ENCODE measurements at regions not wholly inside any gene's neighbourhood (a gene's known extent, or its start where the extent isn't known, plus 50 kb on each side); places are given as distances from the start of the nearest gene placed in this dataset.

DNA sequence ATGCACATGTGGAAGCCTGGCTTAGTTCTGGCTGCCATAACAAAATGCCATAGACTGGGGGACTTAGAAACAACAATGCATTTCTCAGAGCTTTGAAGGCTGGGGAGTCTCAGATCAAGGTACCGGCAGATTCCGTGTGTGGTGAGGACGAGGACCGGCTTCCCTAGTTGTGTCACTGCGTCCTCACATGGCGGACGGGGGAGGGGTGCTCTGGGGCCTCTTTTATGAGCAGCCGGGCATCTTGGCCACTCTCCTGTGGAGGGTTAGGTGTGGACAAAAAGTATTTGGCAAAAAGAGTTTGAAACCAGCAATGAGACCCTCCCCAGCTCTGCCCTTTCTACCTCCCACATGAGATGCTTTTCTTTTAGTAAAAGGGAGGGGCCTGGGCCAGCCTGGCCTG is 118.5 kb upstream of the LPCAT1 start:
- Histone ChIP-seq H3K27me3 (ENCODE audit: control insufficient read depth in 1 of 2, insufficient read depth in 2 of 2, low read length in 2 of 2) (peaks cover 15 to 55% of the 10 kb centered on the region in 2 experiments), H3K9ac (ENCODE audit: insufficient read depth, low read depth, low read length) (no peak overlapping the region), H4K20me1 (ENCODE audit: insufficient read depth, low read length) (no peaks in the 10 kb centered on the region), H3K4me2 (ENCODE audit: low read depth, low read length) (no peak overlapping the region), H3K27ac (ENCODE audit: extremely low read length, insufficient read depth, low read length) (no peak overlapping the region), H3K9me3 (ENCODE audit: low read length) (no peaks in the 10 kb centered on the region), H3K79me2 (ENCODE audit: insufficient read depth, low read length) (no peaks in the 10 kb centered on the region), H2AFZ (ENCODE audit: low read length) (no peak overlapping the region), H3K4me1 (ENCODE audit: insufficient read depth, low read length) (peaks cover 21% of the 10 kb centered on the region; the same call in 1 of the 2 replicates), H3K4me3 (replicated peaks in 1 of 3; ENCODE audit: insufficient read depth in 1 of 3, low read depth in 2 of 3, low read length in 3 of 3) (no peak overlapping the region), H3K36me3 (replicated peaks in 1 of 2; ENCODE audit: control insufficient read depth in 1 of 2, insufficient read depth in 2 of 2, low read length in 2 of 2) (no peaks in the 10 kb centered on the region)
- TF ChIP-seq, protein P1, sequence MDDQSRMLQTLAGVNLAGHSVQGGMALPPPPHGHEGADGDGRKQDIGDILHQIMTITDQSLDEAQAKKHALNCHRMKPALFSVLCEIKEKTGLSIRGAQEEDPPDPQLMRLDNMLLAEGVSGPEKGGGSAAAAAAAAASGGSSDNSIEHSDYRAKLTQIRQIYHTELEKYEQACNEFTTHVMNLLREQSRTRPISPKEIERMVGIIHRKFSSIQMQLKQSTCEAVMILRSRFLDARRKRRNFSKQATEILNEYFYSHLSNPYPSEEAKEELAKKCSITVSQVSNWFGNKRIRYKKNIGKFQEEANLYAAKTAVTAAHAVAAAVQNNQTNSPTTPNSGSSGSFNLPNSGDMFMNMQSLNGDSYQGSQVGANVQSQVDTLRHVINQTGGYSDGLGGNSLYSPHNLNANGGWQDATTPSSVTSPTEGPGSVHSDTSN (CRISPR knock-in tag; IDR thresholded peaks at IDR 0.05; ENCODE audit: borderline replicate concordance): no peak
- no peak for TF ChIP-seq ZNF572 (CRISPR knock-in tag; IDR thresholded peaks at IDR 0.05)
- TF ChIP-seq ZNF619 (CRISPR knock-in tag; IDR thresholded peaks at IDR 0.05): no peak
- TF ChIP-seq ZFP90 (CRISPR knock-in tag; IDR thresholded peaks at IDR 0.05; ENCODE audit: borderline replicate concordance): no peak
- TF ChIP-seq HOXA7 (CRISPR knock-in tag; IDR thresholded peaks at IDR 0.05): no peak
- no peak for TF ChIP-seq CCDC6 (CRISPR knock-in tag; IDR thresholded peaks at IDR 0.05)
- TF ChIP-seq POLR2A (IDR thresholded peaks at IDR 0.05; ENCODE audit: insufficient read depth in 1 of 2, low read depth in 2 of 2, low read length in 2 of 2): no peak
- TF ChIP-seq, protein P2, sequence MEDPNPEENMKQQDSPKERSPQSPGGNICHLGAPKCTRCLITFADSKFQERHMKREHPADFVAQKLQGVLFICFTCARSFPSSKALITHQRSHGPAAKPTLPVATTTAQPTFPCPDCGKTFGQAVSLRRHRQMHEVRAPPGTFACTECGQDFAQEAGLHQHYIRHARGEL (CRISPR knock-in tag; IDR thresholded peaks at IDR 0.05): no peak
- no peak for TF ChIP-seq ZNF143 (CRISPR knock-in tag; IDR thresholded peaks at IDR 0.05)
- no peak for TF ChIP-seq ZNF431 (CRISPR knock-in tag; IDR thresholded peaks at IDR 0.05; ENCODE audit: borderline replicate concordance, low read depth)
- no peak for TF ChIP-seq ZNF564 (CRISPR knock-in tag; IDR thresholded peaks at IDR 0.05)
- intact Hi-C loops (cut with micrococcal nuclease; ENCODE audit: unreplicated experiment): loop anchor here (5.0 to 10.0 kb wide), 2 partner anchors 165 to 437 kb away; partner anchors contain the start of gene SLC6A19
- POLR2A ChIA-PET: no interaction called here
- no peak for DNase-seq (ENCODE audit: low spot score)
- CTCF ChIA-PET (ENCODE audit: low intra/inter-chr PET ratio, low total read pairs): interaction anchor here (1.7 to 1.9 kb wide), 3 partner anchors 131 to 262 kb away, joined by 6 to 13 read pairs (median 8); no protein-coding TSS in a partner anchor
- ATAC-seq: no peak
- in situ Hi-C loops (cut with HindIII; ENCODE audit: extremely low pct_ligation_motif_present, low pct_unique_long_range_greater_than_20kb): loop anchor here (10.0 to 25.0 kb wide), 3 partner anchors 130 to 467 kb away; partner anchors contain the start of gene LPCAT1
- BruUV-seq (replicated peaks): no TSS peak
- FAIRE-seq: no peak
- WGBS (ENCODE audit: low lambda C conversion rate): 30% methylated on average over 2 of the region's 8 CpGs

Measured in HepG2 (cell line).